Endothelial cell of umbilical vein (primary cell): ENCODE measurements at regions not wholly inside any gene's neighbourhood (a gene's known extent, or its start where the extent isn't known, plus 50 kb on each side); places are given as distances from the start of the nearest gene placed in this dataset.

ENCODE experiments used
- BruUV-seq: library from RNA; stranded (reverse); fragments of 400-500 nt; replicated peaks from 2 replicates; lab custom pipeline; 2021; lab: Mats Ljungman, UMichigan
- CTCF ChIA-PET: fragments of 300-600, 350-600 bp; sonication (Branson Sonifier 250); formaldehyde crosslinking; loops from one replicate; lab custom pipeline; 2021; ENCODE audit warnings: antibody characterized with exemption, inconsistent platforms; lab: Charles Lee
- POLR2A ChIA-PET: fragments of 300-600, 350-600 bp; sonication (Branson Sonifier 250); formaldehyde crosslinking; loops from one replicate; lab custom pipeline; 2021; ENCODE audit warnings: antibody characterized with exemption, inconsistent platforms; lab: Charles Lee
- DNase-seq: peaks from one replicate; pipeline ENCODE4 v3.0.0-alpha.2; 2011; ENCODE audit warnings: low read depth, low spot score
- FAIRE-seq: peaks from 2 replicates; lab custom pipeline; 2011; peaks lifted over from hg19 to GRCh38; lab: Jason Lieb, UNC
- H2AFZ ChIP-seq: 2 replicates; pipeline ENCODE4 v1.6.0; 2012; ENCODE audit warnings: low read depth, low read length, control low read depth, inconsistent platforms
- H3K27ac ChIP-seq: 2 replicates; pipeline ENCODE4 v1.5.1; 2011; ENCODE audit warnings: low read depth, mild to moderate bottlenecking, control low read depth, low read length, moderate library complexity; ENCODE audit not compliant: insufficient read depth
- H3K27me3 ChIP-seq, 2 experiments: 2 replicates each; pipeline versions ENCODE4 v1.6.0 to v1.6.1; 2011; ENCODE audit warnings: low read length in 2 of 2, mixed read lengths in 1 of 2; ENCODE audit not compliant: control insufficient read depth in 2 of 2, insufficient read depth in 2 of 2
- H3K36me3 ChIP-seq, 2 experiments: 2 replicates in 1 of 2; 3 replicates in 1 of 2; pipeline ENCODE4 v1.5.1; 2011; ENCODE audit warnings: low read length in 2 of 2, mild to moderate bottlenecking in 1 of 2, moderate library complexity in 1 of 2; ENCODE audit not compliant: control insufficient read depth in 2 of 2, insufficient read depth in 2 of 2; ENCODE audit errors: extremely low read depth in 1 of 2
- H3K4me1 ChIP-seq: 3 replicates; pipeline ENCODE4 v1.5.1; 2011; ENCODE audit warnings: mild to moderate bottlenecking, low read length; ENCODE audit not compliant: control insufficient read depth, insufficient read depth; ENCODE audit errors: extremely low read depth
- H3K4me2 ChIP-seq: 2 replicates; pipeline ENCODE4 v1.6.1; 2011; ENCODE audit warnings: low read length, control low read depth, mixed read lengths; ENCODE audit not compliant: insufficient read depth
- H3K4me3 ChIP-seq, 3 experiments: fragments of 200-600 bp in 1 of 3; sonication (generic), shearing (Covaris generic) in 1 of 3; replicated peaks in 1 of 3; 2 replicates each; pipeline ENCODE4 v1.5.1; 2011 to 2016; ENCODE audit warnings: control low read depth in 3 of 3, low read length in 3 of 3, mild to moderate bottlenecking in 2 of 3, inconsistent platforms in 1 of 3, low read depth in 1 of 3, moderate library complexity in 1 of 3; ENCODE audit not compliant: insufficient read depth in 1 of 3
- H3K79me2 ChIP-seq: 2 replicates; pipeline ENCODE4 v1.6.0; 2012; ENCODE audit warnings: low read length, inconsistent platforms; ENCODE audit not compliant: control insufficient read depth, insufficient read depth
- H3K9ac ChIP-seq: replicated peaks from 2 replicates; pipeline ENCODE3; 2011; ENCODE audit warnings: low read length, control low read depth; ENCODE audit not compliant: insufficient read depth; ENCODE audit errors: extremely low read depth
- H3K9me1 ChIP-seq: replicated peaks from 3 replicates; pipeline ENCODE4 v1.6.0; 2011; ENCODE audit warnings: mild to moderate bottlenecking, low read length; ENCODE audit not compliant: control insufficient read depth, insufficient read depth; ENCODE audit errors: extremely low read depth
- H3K9me3 ChIP-seq: replicated peaks from 2 replicates; pipeline ENCODE4 v1.5.1; 2012; ENCODE audit warnings: low read length, inconsistent platforms; ENCODE audit not compliant: control insufficient read depth, insufficient read depth
- H4K20me1 ChIP-seq: replicated peaks from 2 replicates; pipeline ENCODE3; 2011; ENCODE audit warnings: mild to moderate bottlenecking, low read length; ENCODE audit not compliant: control insufficient read depth, insufficient read depth; ENCODE audit errors: extremely low read depth
- EZH2 ChIP-seq: IDR thresholded peaks from 2 replicates; pipeline ENCODE4 v1.6.1; 2012; ENCODE audit warnings: borderline replicate concordance, low read depth, mild to moderate bottlenecking, moderate library complexity, low read length, inconsistent platforms; ENCODE audit not compliant: severe bottlenecking
- FOS ChIP-seq: IDR thresholded peaks from 2 replicates; pipeline ENCODE4 v1.6.1; 2011; ENCODE audit warnings: mild to moderate bottlenecking, low read length, moderate library complexity, borderline replicate concordance; ENCODE audit not compliant: insufficient read depth
- GATA2 ChIP-seq: IDR thresholded peaks from 2 replicates; pipeline ENCODE4 v1.7.0; 2011; ENCODE audit warnings: low read depth, mild to moderate bottlenecking, moderate library complexity, mixed read lengths, low read length; ENCODE audit not compliant: insufficient read length, insufficient read depth
- JUN ChIP-seq: IDR thresholded peaks from 2 replicates; pipeline ENCODE4 v1.6.1; 2011; ENCODE audit warnings: borderline replicate concordance, low read depth; ENCODE audit not compliant: insufficient read length, insufficient read depth
- MAX ChIP-seq: IDR thresholded peaks from 2 replicates; pipeline ENCODE4 v1.6.1; 2011; ENCODE audit not compliant: insufficient read depth, insufficient read length
- MYC ChIP-seq: IDR thresholded peaks from one replicate; pipeline ENCODE4 v1.6.1; 2011; ENCODE audit warnings: mild to moderate bottlenecking, low read depth, low read length
- POLR2A ChIP-seq: IDR thresholded peaks from 2 replicates; pipeline ENCODE4 v1.6.1; 2012; ENCODE audit warnings: low read depth, mild to moderate bottlenecking, control low read depth, low read length
- POLR2AphosphoS5 ChIP-seq: IDR thresholded peaks from 2 replicates; pipeline ENCODE4 v1.6.1; 2012; ENCODE audit warnings: low read depth, mild to moderate bottlenecking, control low read depth, low read length, moderate library complexity; ENCODE audit not compliant: insufficient read depth
- dilution Hi-C: fragments of 300-500 bp; cut with MboI; formaldehyde crosslinking; loops from one replicate; pipeline ENCODE4 v1.15.0; 2019; ENCODE audit warnings: low sequenced_read_pairs; ENCODE audit not compliant: extremely low pct_ligation_motif_present
- intact Hi-C: fragments of 100-400 bp; cut with micrococcal nuclease; formaldehyde crosslinking; loops from one replicate; pipeline ENCODE4 v1.10.0; 2022
- TF ChIP-seq, protein P1 (sequence below), 2 donors: IDR thresholded peaks; 1 replicate in 1 of 2; 2 replicates in 1 of 2; pipeline ENCODE4 v1.5.1; 2011; ENCODE audit warnings: low read length in 2 of 2, mild to moderate bottlenecking in 2 of 2, moderate library complexity in 2 of 2, control low read depth in 1 of 2, inconsistent platforms in 1 of 2, low read depth in 1 of 2; ENCODE audit not compliant: insufficient read depth in 1 of 2; ENCODE audit errors: extremely low read depth in 1 of 2

- H4K20me1 ChIP-seq, result no peaks in the 10 kb centered on the region
- no peak overlapping the region for H3K27ac ChIP-seq
- peaks cover 10% of the 10 kb centered on the region for H3K4me1 ChIP-seq
- no peak overlapping the region for H2AFZ ChIP-seq
- no peak overlapping the region for H3K4me3 ChIP-seq
- intact Hi-C loops (no loop called here), dilution Hi-C loops (no loop called here)
- no peaks in the 10 kb centered on the region for H3K36me3 ChIP-seq
- no peak for DNase-seq
- POLR2A ChIA-PET, result no interaction called here
- FAIRE-seq, result no peak
- no TSS peak for BruUV-seq
- H3K9ac ChIP-seq, result no peak overlapping the region
- CTCF ChIA-PET, result interaction anchor here (0.5 to 1.0 kb wide), 2 partner anchors 13 to 84 kb away, joined by 3 read pairs; no protein-coding TSS in a partner anchor
- no peak for TF ChIP-seq POLR2A
- H3K27me3 ChIP-seq, result no peaks in the 10 kb centered on the region
- H3K9me1 ChIP-seq, result no peaks in the 10 kb centered on the region
- no peaks in the 10 kb centered on the region for H3K79me2 ChIP-seq
- H3K9me3 ChIP-seq, result no peaks in the 10 kb centered on the region
- no peak overlapping the region for H3K4me2 ChIP-seq
These were observed 104.5 kb downstream of the NDFIP1 start for GRCh38 chr5:142213077-142213476.

- intact Hi-C loops, result no loop called here
- H3K4me3 ChIP-seq, result no peak overlapping the region
- no peaks in the 10 kb centered on the region for H3K79me2 ChIP-seq
- no peak for DNase-seq
- ChIA-PET POLR2A (no interaction called here), CTCF (no interaction called here)
- no peaks in the 10 kb centered on the region for H4K20me1 ChIP-seq
- H3K4me2 ChIP-seq, result no peak overlapping the region
- no peak overlapping the region for H3K27ac ChIP-seq
- TF ChIP-seq, protein P1, sequence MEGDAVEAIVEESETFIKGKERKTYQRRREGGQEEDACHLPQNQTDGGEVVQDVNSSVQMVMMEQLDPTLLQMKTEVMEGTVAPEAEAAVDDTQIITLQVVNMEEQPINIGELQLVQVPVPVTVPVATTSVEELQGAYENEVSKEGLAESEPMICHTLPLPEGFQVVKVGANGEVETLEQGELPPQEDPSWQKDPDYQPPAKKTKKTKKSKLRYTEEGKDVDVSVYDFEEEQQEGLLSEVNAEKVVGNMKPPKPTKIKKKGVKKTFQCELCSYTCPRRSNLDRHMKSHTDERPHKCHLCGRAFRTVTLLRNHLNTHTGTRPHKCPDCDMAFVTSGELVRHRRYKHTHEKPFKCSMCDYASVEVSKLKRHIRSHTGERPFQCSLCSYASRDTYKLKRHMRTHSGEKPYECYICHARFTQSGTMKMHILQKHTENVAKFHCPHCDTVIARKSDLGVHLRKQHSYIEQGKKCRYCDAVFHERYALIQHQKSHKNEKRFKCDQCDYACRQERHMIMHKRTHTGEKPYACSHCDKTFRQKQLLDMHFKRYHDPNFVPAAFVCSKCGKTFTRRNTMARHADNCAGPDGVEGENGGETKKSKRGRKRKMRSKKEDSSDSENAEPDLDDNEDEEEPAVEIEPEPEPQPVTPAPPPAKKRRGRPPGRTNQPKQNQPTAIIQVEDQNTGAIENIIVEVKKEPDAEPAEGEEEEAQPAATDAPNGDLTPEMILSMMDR (IDR thresholded peaks at IDR 0.05; ENCODE audit: extremely low read depth in 1 of 2, insufficient read depth in 1 of 2, low read depth in 1 of 2, low read length in 2 of 2), result no peak
- TF ChIP-seq POLR2AphosphoS5, result no peak
- TF ChIP-seq MAX, result no peak
- no peak for TF ChIP-seq EZH2
- no peak for TF ChIP-seq GATA2
- no peak for TF ChIP-seq JUN
- TF ChIP-seq MYC, result no peak
- no peak for TF ChIP-seq FOS
- no peak for TF ChIP-seq POLR2A
- peaks cover 10% of the 10 kb centered on the region for H3K4me1 ChIP-seq
- H3K9ac ChIP-seq, result no peak overlapping the region
- no peak overlapping the region for H2AFZ ChIP-seq
- H3K9me1 ChIP-seq, result no peaks in the 10 kb centered on the region
- H3K27me3 ChIP-seq, result no peaks in the 10 kb centered on the region
- no peak for FAIRE-seq
- no TSS peak for BruUV-seq
- no peaks in the 10 kb centered on the region for H3K9me3 ChIP-seq
- dilution Hi-C loops, result no loop called here
- no peaks in the 10 kb centered on the region for H3K36me3 ChIP-seq
These were observed 103.3 kb downstream of the NDFIP1 start for GRCh38 chr5:142211918-142212317.
